A204.1 (cell line): ENCODE measurements at regions not wholly inside any gene's neighbourhood (a gene's known extent, or its start where the extent isn't known, plus 50 kb on each side); places are given as distances from the start of the nearest gene placed in this dataset.
"Not testable (repeated sequence)": the region's sequence is repeated elsewhere in the genome, so short reads cannot be mapped to it uniquely, and the experiment has no call there.

ENCODE experiments used
- FAIRE-seq: peaks from 2 replicates; lab custom pipeline; 2012; peaks lifted over from hg19 to GRCh38; lab: Jason Lieb, UNC

DNA sequence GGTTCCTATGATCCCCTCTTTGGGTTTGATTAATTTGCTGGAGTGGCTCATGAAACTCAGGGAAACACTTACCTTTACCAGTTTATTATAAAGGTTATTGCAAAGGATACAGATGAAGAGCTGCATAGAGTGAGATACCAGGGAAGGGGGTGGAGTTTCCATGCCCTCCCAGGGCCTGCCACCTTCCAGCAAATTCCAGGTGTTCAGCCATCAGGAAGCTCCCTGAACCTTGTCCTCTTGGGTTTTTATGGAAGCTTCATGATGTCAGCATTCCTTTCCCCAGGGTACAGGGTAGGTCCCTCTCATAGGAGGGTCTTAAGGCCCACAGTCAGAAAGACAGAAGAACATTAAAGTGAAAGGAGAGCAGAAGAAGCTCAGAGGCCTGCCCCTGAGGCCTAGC, 123.9 kb upstream of the DCC start:
- no peak for FAIRE-seq

DNA sequence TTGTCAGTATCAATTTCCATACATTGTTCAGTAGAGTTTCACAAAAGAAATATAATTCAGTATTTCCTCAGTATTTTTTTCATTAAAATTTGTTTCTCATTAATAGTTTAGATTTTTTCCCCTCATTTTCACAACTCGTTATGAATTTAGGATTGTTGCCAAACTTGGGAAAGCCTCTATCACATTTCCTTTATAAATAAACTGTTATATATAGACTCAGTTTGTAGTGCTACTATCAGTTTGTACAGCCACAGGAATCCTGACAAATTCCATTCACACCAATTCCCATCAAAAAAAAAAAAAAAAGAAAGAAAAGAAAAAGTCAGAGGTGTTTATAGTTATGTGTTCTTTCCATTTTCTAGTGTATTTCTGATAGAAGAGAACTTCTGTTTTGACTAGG, 123.3 kb upstream of the DCC start:
- FAIRE-seq = no peak

DNA sequence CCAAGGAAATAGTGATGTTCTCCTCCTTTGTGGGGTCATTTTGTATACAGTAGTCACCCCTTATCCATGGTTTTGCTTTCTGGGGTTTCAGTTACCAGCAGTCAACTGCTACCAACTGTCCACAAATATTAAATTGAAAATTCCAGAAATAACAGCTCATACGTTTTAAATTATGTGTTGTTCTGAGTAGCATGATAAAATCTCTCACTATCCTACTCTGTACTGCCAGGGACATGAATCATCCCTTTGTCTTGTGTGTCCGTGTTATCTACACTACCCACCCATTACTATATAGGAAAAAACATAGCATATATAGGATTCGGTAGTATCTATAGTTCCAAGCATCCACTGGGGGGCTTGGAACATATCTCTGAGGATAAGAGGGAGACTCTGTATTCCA, 120.9 kb upstream of the DCC start:
- FAIRE-seq = no peak

GRCh38 chr18:52220062-52220591, 119.9 kb upstream of the DCC start:
- FAIRE-seq = no peak

DNA sequence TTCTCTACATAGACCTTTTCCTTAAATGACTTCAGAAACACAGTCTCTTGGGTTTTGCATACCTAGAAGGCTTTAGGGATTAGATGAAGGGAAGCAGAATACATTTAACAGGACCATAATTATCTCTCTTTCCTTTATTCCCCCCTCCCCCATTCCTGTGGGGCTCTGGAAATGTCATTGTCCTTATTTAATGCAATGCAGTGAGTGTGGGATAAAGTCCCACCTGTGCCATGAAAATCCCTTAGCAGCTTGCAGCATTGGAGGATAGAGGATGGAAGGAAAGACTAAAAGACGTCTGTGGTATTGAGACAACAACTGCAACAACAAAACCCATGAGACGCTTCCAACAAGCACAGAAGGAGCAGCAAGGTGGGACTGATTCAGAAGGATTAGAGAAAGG, 117.8 kb upstream of the DCC start:
- no peak for FAIRE-seq

GRCh38 chr18:52227536-52227935, 112.5 kb upstream of the DCC start:
- no peak for FAIRE-seq

DNA sequence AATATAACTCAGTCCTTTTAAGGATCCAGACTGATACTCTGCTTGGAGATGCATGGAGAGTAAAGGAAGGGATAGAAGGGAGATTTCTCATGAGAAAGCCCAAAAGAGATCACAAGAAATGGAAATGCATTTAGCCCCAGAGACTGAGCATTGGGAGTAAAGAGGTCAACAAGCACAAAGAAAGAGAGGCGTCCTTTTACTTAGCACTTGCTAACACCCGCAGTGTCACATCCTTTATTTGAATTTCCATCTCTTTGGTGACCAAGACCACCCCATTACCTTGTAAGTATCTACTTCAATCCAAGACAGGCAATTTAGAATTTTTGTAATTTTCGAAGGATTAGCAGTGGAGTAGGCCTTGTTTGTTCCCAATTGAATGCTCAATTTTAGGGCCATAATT, 111.8 kb upstream of the DCC start:
- FAIRE-seq = no peak

DNA sequence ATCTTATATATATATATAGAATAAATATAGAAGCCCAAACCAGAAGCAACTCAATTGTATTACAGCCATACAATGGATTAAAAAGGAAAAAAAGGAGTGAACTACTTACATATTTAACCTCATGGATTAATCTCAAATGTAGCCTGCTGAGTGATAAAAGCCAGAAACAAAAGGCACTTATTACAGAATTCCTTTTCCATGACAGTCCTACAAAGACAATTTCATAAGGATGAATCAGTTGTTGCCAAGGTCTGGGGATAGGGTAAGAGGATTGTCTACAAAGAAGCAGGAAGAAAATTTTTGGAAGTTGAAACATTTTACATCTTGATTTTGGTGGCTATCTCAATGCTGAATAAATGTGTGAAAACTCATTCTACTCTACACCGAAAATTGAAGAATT, 103.9 kb upstream of the DCC start:
- FAIRE-seq = no peak

DNA sequence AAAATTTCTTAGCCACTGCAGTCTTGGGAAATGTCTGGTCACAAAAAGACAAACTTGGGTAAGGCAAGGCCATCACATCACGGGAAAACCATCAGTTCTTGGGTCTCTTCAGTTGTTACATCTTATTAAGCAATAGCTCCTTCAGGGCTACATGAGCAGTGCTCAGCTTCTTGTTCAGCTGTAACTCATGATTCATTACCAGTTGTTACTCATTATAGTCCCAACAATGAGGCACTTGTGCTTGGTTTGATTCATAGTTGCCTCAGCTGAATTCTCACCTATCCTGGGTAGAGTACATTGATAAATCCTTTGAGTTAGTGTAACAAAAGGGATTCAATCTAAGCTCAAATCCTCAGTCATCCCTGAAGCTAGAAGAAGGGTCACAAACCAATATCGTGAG, 102.4 kb upstream of the DCC start:
- FAIRE-seq = no peak

GRCh38 chr18:52242711-52243110, 97.3 kb upstream of the DCC start:
- FAIRE-seq = no peak

DNA sequence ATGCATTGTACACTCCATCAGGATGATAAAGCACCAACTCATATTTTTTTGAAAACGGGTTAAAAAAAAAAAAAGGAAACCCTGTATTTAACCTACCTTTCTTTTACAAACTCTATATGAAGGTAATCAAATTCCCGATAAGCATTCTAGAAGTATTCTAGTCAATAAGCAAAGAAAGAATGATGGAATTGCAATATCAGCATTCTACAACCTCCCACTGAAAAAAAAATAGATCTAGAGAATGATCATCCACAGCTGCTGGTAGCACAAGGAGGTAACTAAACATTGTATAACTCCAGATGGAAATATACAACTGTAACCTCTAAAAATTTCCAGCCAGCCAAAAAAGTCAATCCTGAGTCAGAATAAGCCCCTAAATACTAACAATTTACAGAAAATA, 95.3 kb upstream of the DCC start:
- FAIRE-seq = no peak

- no peak for FAIRE-seq
Observed at GRCh38 chr18:52254367-52254766, 85.6 kb upstream of the DCC start.

DNA sequence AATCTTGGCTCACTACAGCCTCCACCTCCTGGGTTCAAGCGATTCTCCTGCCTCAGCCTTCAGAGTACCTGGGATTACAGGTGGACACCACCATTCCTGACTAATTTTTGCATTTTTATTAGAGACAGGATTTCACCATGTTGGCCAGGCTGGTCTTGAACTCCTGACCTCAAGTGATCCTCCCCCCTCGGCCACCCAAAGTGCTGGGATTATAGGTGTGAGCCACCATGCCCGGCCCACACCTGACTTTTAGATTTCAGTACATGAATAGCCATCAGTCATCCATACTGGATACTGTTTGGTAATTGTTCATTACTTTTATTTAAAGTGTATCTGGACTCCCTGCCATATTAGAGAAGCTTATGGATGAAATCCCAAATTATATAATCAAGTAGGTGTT, 82.6 kb upstream of the DCC start:
- not testable (repeated sequence) for FAIRE-seq

DNA sequence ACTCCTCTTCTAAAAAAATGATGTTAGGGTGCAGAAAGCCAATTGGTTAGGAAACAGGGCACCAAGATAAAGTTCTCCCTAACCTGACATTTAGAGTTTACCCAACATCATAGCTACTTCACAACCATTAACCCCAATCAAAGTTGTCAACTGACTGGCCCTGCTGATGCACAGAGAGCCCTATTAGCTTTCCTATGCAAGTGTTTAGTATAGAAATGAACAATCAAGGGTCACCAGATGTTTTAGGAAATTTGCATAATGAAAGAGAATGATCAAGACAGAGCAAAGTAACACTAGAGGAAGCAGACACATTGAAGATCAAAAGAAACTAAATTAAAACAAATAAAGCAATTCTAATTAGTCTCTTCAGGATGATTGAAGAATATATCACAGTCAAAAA, 64.2 kb upstream of the DCC start:
- FAIRE-seq = no peak

GRCh38 chr18:52277785-52278184, 62.2 kb upstream of the DCC start:
- no peak for FAIRE-seq

- FAIRE-seq = no peak
Observed at GRCh38 chr18:52278191-52278590, 61.8 kb upstream of the DCC start.

DNA sequence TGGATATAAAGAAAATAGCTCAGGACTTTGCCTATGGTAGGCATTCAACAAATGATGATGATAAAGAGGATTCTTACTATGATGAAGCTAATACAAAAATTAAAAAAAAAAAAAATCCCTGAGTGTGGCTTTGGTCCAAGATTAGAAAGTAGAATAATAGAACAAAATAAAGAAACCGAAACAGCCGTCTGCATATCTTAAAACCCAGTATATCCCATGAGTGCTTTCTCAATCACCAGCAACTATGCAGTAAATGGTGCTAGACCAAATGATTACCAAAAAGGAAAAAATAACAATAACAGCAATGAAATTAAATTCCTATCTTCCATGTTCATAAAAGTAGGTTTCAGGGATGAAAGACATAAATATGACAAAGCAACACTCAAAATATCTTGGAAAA, 59.3 kb upstream of the DCC start:
- no peak for FAIRE-seq

GRCh38 chr18:52283927-52284326, 56.1 kb upstream of the DCC start:
- no peak for FAIRE-seq

DNA sequence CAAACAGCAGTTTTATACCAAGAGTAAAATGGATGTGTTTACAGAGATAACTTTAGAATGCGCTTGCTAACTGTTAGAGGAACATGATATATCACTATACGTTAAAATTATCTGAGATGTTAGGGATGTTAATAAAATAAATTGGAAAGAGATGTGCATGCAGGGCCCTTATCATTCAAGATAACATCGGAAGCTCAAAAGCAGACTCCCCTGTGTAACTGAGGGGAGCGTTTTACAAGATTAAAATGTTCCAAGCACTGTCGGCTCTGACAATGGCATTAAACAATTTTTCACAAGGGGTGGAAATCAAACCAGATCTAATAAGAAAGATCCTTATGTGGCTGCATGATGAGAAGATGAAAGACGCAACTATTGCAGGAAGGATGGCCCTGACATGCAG, 53.3 kb upstream of the DCC start:
- no peak for FAIRE-seq

DNA sequence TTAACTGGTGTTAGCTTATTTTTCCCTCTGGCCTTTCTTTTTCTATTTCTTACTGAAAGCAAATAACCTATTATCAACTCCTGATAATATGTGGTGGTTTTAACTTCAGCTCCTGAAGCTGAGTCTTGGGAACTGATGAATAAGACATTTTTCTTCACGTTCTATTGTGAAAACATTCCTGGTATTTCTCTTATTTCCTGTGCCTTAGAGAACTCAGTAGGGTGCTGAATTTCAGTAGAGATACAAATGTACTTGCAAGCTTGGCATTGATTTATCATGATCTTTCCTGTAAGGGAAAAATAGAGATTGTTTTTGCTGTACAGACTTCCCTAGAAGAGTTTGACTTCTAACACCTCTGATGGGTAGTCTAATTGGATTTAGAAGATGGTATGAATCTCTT, 52.8 kb upstream of the DCC start:
- no peak for FAIRE-seq

DNA sequence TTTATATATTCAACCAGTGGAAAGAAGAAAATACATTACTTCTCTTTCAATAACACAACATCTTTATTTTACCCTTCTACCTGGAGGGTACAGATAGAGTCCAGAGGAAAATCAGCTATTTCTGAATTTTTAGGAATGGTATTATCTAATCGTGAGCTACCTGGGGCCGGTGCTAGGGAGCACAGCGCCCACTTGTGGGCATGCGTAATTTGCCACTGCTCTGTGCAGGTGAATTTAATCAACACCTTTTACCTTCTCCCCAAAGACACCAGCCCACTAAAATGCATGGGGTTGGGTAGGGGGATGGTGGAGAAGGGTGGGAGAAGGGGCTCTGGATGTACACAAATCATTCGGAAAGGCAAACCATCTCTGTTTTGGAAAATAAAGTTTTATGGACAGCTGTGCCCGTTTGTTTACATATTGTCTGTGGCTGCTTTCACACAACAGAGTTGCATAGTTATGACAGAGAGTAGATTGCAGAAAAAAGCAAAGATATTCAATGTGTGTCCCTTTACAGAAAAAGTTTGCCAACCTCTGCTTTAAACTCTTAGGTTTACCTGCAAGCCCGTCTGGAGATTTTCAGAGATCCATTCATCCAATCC, 51.5 kb upstream of the DCC start:
- no peak for FAIRE-seq

GRCh38 chr18:52289392-52289791, 50.6 kb upstream of the DCC start:
- FAIRE-seq = no peak
